Effector CD4-positive, alpha-beta T cell (primary cell): ENCODE measurements at regions not wholly inside any gene's neighbourhood (a gene's known extent, or its start where the extent isn't known, plus 50 kb on each side); places are given as distances from the start of the nearest gene placed in this dataset.

Experiments used
- DNase-seq: peaks from one replicate; pipeline ENCODE4 v3.0.0-alpha.2; 2020

DNA sequence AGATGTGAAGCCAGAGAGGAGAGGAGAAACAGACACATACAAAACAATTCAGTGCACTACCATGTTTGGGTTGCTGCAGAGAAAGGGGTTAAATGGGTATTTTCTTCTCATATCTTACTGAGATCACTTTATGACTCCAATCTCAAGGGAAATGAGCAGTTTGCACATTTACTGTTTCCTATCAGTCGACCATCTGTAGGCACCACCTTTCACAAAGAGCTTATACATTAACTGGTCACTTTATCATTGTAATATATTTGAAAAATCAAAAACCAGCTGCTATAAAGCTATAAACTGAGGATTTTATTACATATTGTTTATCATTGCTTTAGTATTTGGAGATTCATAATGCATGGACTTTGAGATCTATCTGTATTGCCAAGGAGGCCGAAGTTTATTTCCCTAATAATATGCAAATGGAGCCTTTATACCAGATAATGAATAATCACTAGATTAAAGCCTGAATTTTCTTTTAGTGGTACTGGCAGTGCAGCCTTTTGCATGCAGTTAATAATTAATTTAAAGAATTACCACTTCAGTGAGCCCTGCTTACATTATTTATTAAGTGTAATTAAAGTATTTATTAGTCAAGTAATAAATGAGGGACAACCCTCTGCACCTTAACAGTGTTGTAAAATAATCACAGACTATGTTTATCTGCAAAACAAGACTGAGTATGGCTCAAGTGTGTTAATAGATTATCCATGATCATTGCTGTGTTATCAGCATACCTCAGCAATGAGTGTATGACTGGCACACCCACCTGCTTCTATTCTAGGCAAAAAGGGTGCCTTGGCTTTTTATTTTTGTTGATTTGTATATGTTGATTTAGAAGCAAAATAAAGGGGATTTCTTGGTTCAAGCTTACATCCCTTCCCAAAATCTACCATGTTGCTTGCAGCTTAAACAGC lies 167.7 kb upstream of the SLC14A2 start:
- DNase-seq, result no peak

DNA sequence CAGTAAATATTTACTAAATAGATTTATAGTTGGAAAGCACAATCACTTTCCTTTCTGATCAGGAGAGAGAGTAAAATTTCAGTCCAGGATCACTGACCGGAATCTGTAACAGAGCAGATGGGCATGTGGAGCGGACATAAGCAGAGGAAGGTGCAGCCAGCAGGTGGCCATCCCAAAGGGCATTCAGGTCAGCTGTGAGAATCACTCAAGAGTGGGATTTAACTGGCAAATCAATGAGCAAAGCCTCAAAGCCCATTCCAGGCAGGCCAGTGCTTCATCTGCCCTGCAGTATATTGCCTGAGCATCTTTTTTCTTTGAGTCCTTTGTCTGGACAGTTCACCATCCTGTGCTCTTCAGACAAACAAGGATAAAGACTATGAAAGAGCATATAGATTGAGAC lies 166.4 kb upstream of the SLC14A2 start:
- no peak for DNase-seq

DNA sequence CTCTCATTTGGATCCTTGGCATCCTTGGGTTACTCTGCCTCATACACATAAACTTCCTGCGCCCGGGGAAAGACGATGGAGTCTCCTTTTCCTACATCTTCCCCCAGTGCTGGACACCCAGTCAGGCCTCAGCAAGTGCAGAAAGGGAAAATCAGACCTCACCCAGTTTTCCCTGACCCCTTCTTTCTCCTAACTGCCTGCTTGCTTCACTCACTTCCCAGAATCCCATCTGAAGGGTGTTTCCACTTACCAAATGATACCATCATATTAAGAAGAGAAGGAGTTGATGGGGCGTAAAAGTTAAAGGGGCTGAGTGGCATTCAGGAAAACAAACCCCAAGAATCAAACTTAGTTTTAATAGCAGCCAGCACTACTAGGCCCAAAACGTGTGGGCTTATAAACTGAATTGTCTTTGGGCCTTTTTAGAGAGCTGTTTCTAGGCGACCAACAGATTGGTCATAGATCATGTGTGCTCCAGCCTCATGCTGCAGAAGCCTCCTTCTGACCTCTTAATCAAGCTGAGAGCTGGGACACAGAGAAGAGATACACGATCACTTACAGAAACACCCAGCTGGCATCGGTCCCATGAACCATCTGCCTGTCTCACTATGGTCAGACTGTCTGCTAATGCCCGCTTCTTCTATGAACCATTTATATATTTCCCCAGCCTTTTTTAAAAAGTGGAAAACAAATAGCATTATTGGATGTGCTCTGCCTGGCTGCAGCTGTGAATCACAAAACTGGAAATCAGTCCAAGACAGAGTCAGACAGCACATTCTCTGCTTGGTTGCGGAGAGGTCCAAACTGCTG lies 165.7 kb upstream of the SLC14A2 start:
- no peak for DNase-seq

DNA sequence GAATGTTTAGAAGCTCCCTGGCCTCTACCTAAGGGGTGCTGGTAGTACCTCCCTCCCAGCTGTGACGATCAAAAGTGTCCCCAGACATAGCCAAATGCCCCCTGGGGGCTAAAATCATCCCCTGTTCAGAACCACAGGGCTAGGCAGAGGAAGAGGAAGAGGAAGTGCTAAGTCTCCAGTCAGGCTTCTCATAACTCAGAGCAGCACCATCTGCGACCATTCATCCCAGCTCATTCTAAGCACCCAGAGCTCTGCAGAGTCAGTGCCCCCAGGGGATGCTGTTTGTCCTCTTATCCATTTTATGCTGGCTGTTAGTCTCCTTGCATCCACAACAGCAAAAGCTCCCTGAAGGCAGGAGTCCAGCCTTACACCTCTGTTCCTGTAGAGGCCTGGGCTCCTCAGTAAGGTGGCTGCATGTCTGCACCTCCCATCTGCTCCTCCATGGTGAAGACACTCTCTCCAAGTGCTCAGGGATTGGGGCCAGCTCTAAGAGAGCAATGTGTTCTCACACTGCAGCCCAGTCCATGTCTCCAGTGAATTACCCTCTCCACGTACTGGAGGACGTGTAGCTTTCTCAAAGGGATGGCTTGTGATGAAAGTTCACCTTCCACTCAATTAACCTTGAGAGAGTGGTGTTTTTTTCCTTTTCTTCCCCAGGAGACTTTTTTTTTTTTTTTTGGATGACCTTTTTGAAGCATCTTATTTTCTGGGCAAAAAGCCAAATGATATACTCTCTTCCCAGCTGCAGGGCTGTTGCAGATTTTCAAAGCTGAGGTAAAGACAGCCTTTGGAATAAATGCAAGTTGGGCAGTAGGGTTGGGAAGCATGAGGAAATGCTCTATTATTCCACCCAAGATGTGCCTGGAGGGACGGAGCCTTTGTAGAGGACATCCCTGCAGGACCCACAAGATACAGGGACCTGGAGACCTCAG lies 158.9 kb upstream of the SLC14A2 start:
- no peak for DNase-seq

DNA sequence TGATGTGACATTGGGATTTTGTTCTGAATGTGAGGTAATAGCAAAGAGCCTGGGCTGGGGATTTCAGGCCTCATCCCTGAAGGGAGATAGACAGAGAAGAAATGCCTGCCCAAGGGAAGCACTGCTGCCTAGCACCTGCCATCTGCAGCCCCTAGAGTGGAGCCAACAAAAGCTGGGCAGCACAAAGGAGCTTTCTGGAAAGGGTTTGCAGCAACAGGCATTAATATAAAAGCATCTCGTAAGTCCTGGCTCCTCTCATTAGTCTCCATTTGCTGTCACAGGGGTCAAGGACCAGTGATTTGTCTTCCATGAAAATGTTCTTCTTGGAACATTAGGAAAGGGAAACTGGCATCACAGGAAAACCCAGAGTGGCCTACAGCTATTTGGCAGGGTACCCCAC lies 157.2 kb upstream of the SLC14A2 start:
- no peak for DNase-seq

DNA sequence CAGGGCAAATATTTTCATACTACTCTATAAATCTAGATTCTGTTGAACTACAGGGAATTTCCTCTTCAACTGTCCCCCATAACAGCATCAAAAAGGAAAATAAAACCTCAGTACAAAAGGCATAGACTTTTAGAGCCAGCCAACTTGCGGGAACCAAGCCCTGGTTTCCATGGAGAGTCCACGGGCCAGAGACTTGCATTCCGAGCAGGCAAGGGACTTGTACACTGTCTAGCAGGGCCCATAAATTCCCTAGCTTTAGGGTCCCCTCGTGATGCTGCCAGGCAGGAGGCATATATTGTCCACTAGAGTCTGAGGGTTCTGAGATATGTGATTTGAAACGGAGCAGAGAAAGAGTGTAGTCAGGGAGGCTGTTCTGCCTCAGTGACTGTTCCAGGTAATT lies 153.1 kb upstream of the SLC14A2 start:
- no peak for DNase-seq

DNA sequence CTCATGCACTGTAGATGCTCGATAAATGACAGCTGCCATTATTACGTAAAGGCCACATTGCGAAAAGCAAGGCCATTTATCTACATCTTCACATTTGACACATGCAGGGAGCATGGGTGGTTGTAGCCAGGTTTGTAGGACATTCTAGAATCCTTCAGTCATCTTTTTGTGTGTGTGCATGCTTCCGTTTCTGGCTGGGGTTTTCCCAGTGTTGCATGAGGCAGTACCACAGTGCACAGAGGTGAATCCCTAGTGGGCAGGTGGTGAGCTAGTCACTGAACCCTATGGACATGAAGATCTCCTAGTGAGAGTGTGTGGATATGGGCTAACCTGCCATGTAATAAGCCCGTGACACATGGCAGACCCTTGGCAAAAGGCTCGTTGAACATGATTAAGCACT lies 151.8 kb upstream of the SLC14A2 start:
- no peak for DNase-seq

DNA sequence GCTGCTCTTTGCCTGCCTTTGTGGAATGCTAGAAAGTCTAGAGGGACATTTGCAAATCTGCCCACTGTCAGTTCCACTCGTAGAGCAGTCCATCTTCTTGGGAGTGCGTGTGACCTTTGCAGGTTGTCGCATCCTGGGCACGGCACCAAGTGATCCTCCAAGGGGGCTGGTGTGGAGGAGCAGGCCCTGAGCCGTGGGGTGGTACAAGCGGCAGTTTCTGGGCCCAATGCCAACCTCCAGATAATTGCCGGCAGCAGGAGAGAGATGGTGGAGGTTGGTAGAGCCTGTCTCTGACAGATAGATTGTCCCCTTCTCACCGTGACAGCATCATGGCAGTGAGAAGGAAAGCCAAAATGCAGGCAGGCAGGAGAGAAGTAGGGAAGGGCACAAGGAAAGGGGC lies 150.7 kb upstream of the SLC14A2 start:
- DNase-seq, result no peak

DNA sequence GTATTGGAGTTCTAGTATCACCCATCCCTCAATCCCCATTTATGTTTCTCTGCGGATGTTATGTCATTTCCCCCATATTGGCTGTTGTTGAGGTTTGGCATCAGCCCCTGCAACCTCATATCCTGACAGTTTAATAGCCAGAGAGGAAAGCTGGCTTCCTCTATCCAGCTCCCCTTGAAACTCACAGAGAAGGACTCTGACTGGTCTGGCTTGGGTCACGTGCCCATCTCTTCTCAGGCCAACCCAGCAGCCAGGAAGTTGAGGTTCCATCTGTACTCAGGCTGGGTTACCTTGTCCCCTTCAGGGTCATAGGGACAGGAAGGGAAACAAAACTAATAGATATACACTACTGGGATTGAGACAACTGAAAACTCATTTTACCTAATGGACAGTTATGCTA lies 148.0 kb upstream of the SLC14A2 start:
- no peak for DNase-seq

DNA sequence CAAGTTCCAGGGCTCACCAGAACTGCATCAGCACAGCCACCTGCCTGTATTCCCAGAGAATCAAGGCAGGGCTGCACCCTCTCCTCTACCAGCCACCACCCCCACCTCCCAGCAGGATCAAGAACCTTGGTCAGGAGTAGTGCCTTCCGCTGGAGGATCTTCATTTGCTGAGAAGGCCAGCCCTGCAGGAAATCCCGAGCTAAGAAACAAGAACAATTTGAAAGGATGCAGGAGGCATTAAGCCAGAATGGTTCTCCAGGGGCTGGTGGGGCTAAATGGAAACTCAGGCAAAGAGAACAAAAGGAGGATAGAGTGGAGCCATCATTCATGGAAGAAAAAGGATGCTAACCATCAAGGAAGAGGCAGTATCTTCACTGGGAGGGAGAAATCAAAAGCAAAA lies 147.3 kb upstream of the SLC14A2 start:
- no peak for DNase-seq

DNA sequence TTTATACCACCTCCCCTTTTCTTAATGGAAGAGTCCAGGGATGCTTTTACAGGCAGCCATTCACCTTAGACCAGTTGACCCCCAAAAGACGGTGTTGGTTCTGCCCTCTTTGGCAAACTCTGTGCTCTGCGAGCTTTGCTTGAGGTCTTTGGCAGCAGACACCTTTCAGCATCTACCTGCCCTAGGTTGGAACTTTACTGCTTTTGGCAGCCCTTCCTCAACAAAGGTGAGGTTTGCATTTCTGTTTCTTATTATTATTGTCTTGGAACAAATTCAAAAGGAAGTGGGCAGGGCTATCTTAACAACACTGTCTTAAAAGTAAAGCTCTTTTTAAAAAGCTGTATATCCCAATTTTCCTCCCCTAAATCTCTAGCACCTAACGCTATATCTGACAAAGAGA lies 136.4 kb upstream of the SLC14A2 start:
- DNase-seq, result no peak

DNA sequence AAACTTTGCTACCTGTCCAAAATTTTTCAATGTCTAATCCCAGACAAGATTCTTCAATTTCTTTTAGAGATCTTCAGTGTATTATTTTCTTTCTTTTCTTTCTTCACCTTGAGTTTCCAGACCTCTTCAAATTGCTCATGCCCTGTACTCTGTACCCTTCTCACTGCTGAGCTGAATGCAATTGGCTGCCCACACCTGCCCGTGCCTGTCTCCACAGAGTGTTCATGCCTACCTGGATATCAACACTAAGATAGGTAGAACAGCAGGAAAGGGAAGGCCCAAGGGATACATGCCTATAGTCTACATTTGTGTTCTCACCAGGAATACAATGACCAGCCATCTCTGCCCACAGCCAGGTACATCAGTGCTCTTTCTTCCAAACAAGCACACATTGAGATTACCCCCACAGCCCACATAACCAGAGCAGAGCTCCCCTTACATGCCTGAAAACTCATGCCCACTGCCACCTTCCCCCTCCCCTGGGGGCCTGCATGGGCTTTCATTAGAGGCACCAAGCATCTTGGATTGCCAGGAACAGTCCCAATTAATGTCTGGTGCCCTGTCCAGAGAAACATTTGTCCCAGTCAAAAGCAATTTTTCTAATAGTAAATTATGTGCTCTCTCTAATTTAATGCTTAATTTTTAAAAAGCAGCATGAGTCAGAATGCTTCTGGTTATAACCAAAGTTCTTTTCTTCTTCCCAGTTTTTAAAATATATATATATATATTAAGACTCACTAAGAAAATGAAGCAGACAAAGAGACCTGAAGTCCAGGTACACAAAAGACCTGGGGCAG lies 134.9 kb upstream of the SLC14A2 start:
- no peak for DNase-seq

DNA sequence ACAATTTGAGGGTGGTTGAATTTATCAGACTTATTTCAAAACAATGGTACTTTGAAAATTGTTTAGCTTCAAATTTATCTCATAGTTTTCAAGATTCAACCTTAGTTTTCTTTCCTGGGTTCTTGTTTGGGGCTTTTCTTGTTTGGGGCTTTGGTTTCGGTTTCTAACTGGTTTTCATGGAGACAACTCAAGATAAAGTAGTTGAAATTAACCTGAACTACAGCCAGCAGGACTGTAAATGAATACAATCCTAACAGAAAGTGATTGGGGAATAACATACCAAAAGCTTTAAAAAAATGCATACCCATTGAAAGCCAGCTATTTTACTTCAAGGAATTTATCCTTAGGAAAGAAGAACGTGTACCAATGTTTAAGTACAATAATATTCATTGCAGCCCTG lies 133.5 kb upstream of the SLC14A2 start:
- DNase-seq, result no peak

DNA sequence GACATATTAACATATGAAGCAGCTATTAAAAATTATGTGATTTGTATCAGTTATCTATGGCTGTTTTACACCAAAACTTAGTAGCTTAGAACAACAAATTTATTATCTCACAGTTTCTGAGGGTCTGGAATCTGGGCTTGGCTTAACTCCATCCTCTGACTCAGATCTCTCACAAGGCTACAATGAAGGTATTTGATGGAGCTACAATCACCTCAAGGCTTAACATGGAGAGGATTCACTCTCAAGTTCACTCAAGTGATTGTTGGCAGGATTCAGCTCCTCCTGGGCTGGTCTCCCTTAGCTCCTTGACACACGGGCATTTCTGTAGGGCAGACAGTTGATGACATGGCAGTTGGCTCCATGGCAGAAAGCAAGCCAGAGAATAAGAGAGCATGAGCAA lies 133.0 kb upstream of the SLC14A2 start:
- no peak for DNase-seq

DNA sequence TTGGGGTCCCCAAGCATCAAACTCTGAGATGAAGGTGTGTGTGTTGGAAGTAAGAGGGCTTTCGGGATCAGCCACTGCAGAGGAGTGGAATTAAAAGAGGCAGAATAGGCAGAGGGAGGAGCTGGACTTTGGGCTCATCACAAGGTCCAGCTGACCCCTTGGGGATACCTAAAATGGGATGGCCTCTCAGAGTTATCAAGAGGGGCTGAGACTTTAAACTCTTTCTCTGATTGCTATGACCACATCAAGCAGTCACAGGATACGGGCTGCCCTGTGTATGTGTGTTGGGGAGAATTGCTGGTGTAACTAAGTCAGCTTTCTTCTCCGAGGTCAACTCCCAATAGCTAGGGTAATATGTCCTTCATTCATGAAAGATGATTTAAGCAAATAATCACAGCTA lies 127.7 kb upstream of the SLC14A2 start:
- no peak for DNase-seq

DNA sequence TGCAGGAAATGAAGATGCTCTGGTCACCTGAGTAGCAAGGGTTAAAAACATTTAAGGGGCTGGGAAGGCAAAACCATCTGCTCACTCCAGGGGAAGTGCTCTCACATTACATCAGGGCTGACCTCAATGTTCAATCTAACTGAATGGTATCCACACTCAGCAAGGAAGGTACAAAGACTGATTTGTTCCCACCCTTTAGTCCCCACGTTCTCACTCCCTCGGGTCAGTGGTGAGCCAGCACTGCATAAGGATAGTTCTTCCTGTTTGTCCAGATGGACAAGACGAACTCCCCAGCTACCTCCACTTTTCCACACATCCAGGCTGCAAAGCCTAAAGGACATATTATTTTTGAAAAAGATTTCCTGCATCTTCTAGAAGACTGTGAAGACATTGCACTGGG lies 126.6 kb upstream of the SLC14A2 start:
- no peak for DNase-seq

DNA sequence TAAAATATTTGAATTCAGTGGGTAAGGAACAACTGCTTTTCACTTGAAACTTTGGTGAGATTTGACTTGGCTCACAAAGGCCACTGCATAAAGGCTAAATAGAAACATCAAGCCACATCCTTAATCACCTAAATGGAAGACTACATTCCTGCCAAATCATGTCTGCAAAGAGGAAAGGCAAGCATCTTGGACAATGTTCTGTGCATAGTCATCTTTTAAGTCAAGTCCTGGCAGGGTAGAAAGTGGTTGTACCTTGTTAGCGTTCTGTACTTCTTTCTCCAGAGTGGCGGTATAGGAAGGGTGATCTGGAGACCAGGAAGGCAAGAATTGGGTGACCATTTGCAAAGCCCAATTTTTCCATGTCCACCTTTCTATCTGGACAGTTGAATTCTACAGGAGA lies 121.4 kb upstream of the SLC14A2 start:
- no peak for DNase-seq

DNA sequence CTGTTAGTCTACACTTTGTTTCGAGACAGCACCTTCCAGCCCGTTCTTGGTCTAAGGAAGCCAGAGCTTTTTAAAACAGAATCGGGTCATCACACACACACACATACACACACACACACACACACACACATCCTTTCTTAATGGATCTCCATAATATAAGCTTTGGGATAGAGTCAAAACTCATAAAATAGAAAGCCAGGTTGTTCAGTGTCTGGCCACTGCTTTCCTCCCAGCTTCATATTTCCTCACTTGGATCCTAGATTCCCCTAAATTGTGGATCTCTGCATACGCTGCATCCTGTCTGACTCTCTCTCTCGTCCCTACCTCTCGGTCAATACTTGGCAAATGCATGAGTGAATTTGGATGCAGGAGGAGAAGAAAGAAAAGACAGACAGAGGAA lies 120.5 kb upstream of the SLC14A2 start:
- DNase-seq, result no peak

DNA sequence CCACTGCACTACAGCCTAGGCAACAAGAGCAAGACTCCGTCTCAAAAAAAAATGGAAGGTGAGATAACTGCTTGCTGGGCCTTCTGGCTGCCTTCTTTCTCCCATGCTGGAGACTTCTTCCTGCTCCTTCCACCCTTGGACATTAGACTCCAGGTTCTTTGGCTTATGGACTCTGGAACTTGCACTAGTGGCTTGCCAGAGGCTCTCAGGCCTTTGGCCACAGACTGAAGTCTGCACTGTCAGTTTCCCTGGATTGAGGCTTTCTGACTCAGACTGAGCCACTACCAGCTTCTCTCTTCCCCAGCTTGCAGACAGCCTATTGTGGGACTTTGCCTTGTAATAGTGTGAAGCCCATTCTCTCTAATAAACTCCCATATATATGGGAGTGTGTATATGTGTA lies 118.5 kb upstream of the SLC14A2 start:
- DNase-seq, result no peak

DNA sequence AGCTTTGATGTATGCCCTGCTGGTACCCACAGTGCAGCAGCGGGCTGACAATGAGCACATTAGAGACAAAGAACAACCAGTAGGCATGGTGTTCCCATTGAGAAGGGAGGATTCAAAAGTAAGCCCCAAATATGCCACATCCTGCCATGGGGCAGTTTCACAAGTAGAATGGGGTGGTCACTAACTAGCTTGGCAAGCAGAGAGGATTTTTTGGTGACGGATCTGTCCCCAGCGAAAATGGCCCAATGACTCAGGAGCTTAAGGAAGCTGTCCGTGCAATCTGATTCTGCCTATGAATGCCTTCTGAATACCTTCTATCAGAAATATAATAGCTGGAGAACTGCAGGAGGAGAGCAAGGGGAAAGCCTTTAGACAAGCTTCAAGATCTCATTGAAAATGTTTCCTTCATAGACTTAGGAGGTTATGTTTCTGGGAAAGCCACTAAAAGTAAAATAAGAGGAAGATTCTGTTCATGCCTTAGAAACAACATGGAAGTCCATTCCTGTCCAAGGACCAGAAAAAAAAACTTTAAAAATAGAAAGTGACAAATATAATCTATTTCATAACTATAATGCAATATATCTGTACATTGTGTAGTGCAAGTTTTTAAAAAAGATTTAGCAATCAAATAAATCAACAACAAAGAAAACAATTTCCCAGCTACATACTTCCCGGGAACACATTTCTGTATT lies 117.5 kb upstream of the SLC14A2 start:
- DNase-seq, result no peak

DNA sequence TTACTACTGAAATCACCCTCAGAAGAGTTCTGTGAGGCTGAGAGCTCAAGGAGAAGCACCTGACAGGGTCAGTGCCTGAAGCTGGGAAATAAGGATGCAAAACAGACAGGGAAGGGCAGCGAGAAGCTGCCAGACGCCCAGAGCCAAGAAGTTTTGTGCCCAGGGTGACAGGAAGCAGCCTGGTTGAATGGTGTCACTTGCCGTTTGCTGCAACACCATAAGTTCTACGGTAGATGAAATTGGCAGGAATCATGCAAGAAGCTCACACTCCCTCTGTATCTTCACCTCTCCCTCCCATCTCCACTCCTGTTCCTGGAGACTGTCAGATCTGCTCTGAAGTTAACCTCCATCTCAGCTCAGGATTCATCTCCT lies 117.0 kb upstream of the SLC14A2 start:
- no peak for DNase-seq

DNA sequence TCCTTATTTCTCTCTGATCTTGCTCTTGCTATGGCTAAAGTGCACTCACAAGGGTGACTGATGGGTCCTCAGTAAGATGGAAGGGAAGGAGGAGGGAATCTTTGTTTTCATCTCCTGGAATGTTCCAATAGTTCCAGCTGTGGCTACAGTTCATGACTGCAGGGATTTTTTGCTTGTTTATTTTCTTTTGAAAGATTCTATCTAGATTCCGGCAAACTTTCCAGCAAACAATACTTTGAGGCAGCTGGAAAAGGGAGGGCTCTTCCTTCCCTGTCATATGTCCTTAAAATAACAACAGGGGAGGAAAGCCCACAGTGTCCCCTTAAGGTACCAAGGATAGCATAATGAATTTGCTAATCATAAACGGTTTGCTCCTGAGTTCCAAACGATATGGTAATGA lies 111.3 kb upstream of the SLC14A2 start:
- DNase-seq, result no peak
